ENCODE measurements at regions not wholly inside any gene's neighbourhood (a gene's known extent, or its start where the extent isn't known, plus 50 kb on each side); places are given as distances from the start of the nearest gene placed in this dataset.

GRCh38 chr10:113292086-113292485 is 260.8 kb upstream of the HABP2 start:
- no peak for DNase-seq (ENCODE audit: low read depth)

- DNase-seq (ENCODE audit: low read depth), result no peak
Observed at GRCh38 chr10:113292743-113293142, 260.1 kb upstream of the HABP2 start.

GRCh38 chr10:113293167-113293566 is 259.7 kb upstream of the HABP2 start:
- DNase-seq (ENCODE audit: low read depth), result no peak

GRCh38 chr10:113294868-113295267 is 258.0 kb upstream of the HABP2 start:
- no peak for DNase-seq (ENCODE audit: low read depth)

GRCh38 chr10:113297226-113297625 is 255.6 kb upstream of the HABP2 start:
- DNase-seq (ENCODE audit: low read depth), result peak; percentile 71

- no peak for DNase-seq (ENCODE audit: low read depth)
Observed at GRCh38 chr10:113298616-113299015, 254.2 kb upstream of the HABP2 start.

GRCh38 chr10:113300201-113300600 is 252.7 kb upstream of the HABP2 start:
- DNase-seq (ENCODE audit: low read depth), result no peak

- DNase-seq (ENCODE audit: low read depth), result no peak
Observed at GRCh38 chr10:113300617-113301016, 252.2 kb upstream of the HABP2 start.

GRCh38 chr10:113301342-113301984 is 251.4 kb upstream of the HABP2 start:
- DNase-seq (ENCODE audit: low read depth), result no peak

- DNase-seq (ENCODE audit: low read depth), result no peak
Observed at GRCh38 chr10:113302062-113302461, 250.8 kb upstream of the HABP2 start.

- peak; percentile 70 for DNase-seq (ENCODE audit: low read depth)
Observed at GRCh38 chr10:113303544-113304146, 249.2 kb upstream of the HABP2 start.

- DNase-seq (ENCODE audit: low read depth), result no peak
Observed at GRCh38 chr10:113304726-113305125, 248.1 kb upstream of the HABP2 start.

GRCh38 chr10:113305871-113306270 is 247.0 kb upstream of the HABP2 start:
- peak; percentile 20 for DNase-seq (ENCODE audit: low read depth)

GRCh38 chr10:113309791-113310190 is 243.1 kb upstream of the HABP2 start:
- no peak for DNase-seq (ENCODE audit: low read depth)

GRCh38 chr10:113310347-113310746 is 242.5 kb upstream of the HABP2 start:
- DNase-seq (ENCODE audit: low read depth), result no peak

GRCh38 chr10:113313048-113313602 is 239.7 kb upstream of the HABP2 start:
- no peak for DNase-seq (ENCODE audit: low read depth)

- no peak for DNase-seq (ENCODE audit: low read depth)
Observed at GRCh38 chr10:113313722-113314121, 239.1 kb upstream of the HABP2 start.

GRCh38 chr10:113316506-113316905 is 236.3 kb upstream of the HABP2 start:
- DNase-seq (ENCODE audit: low read depth), result no peak

GRCh38 chr10:113317489-113317888 is 235.4 kb upstream of the HABP2 start:
- no peak for DNase-seq (ENCODE audit: low read depth)

GRCh38 chr10:113319479-113319878 is 233.4 kb upstream of the HABP2 start:
- no peak for DNase-seq (ENCODE audit: low read depth)

- no peak for DNase-seq (ENCODE audit: low read depth)
Observed at GRCh38 chr10:113320211-113320610, 232.6 kb upstream of the HABP2 start.

- DNase-seq (ENCODE audit: low read depth), result no peak
Observed at GRCh38 chr10:113320987-113321386, 231.9 kb upstream of the HABP2 start.

GRCh38 chr10:113322843-113323242 is 230.0 kb upstream of the HABP2 start:
- no peak for DNase-seq (ENCODE audit: low read depth)

- DNase-seq (ENCODE audit: low read depth), result no peak
Observed at GRCh38 chr10:113323985-113324384, 228.9 kb upstream of the HABP2 start.

All from fibroblast of gingiva (primary cell).